SK-N-SH (cell line): ENCODE measurements at regions not wholly inside any gene's neighbourhood (a gene's known extent, or its start where the extent isn't known, plus 50 kb on each side); places are given as distances from the start of the nearest gene placed in this dataset.

ENCODE experiments used
- CTCF ChIA-PET: fragments of 300-600, 350-600 bp; formaldehyde crosslinking; extraction: SDS; loops from one replicate; lab custom pipeline; 2021; lab: Yijun Ruan, JAX
- POLR2A ChIA-PET: fragments of 350-600 bp; sonication (Branson Sonifier 250); formaldehyde crosslinking; extraction: SDS; loops from one replicate; lab custom pipeline; 2020; ENCODE audit warnings: antibody characterized with exemption, inconsistent platforms; lab: Yijun Ruan, JAX
- DNase-seq: peaks from one replicate; pipeline ENCODE4 v3.0.0; 2012
- H2AFZ ChIP-seq: fragments of 200-600 bp; sonication (generic); 2 replicates; pipeline ENCODE4 v1.8.1; 2016; ENCODE audit warnings: antibody characterized with exemption, mild to moderate bottlenecking, low read depth
- H3F3A ChIP-seq: fragments of 200-600 bp; sonication (generic); replicated peaks from 2 replicates; pipeline ENCODE3; 2016; ENCODE audit warnings: antibody characterized with exemption, mild to moderate bottlenecking; ENCODE audit not compliant: insufficient read depth
- H3K27ac ChIP-seq, 2 experiments: fragments of 200-500 bp in 1 of 2; fragments of 200-600 bp in 1 of 2; sonication (Bioruptor generic) in 1 of 2; sonication (generic), shearing (Covaris generic) in 1 of 2; 2 replicates each; pipeline versions ENCODE4 v1.5.1 to v1.6.1; 2014 to 2016; ENCODE audit warnings: low read depth in 2 of 2, inconsistent platforms in 1 of 2, low read length in 1 of 2, mild to moderate bottlenecking in 1 of 2, mixed read lengths in 1 of 2
- H3K27me3 ChIP-seq: fragments of 200-600 bp; sonication (generic), shearing (Covaris generic); 2 replicates; pipeline ENCODE4 v1.6.1; 2016; ENCODE audit warnings: mixed run types; ENCODE audit not compliant: insufficient read depth
- H3K36me3 ChIP-seq, 2 experiments: fragments of 200-500 bp in 1 of 2; fragments of 200-600 bp in 1 of 2; sonication (Bioruptor generic) in 1 of 2; sonication (generic) in 1 of 2; replicated peaks in 1 of 2; 2 replicates each; pipeline versions ENCODE3 to v1.5.1; 2014 to 2016; ENCODE audit warnings: low read length in 1 of 2, mild to moderate bottlenecking in 1 of 2; ENCODE audit not compliant: insufficient read depth in 2 of 2, control insufficient read depth in 1 of 2
- H3K4me1 ChIP-seq, 2 experiments: fragments of 200-500 bp in 1 of 2; fragments of 200-600 bp in 1 of 2; sonication (Bioruptor generic) in 1 of 2; sonication (generic), shearing (Covaris generic) in 1 of 2; 2 replicates each; pipeline versions ENCODE4 v1.5.1 to v1.6.1; 2014 to 2016; ENCODE audit warnings: low read depth in 1 of 2, low read length in 1 of 2, mixed run types in 1 of 2; ENCODE audit not compliant: insufficient read depth in 2 of 2, control insufficient read depth in 1 of 2
- H3K4me2 ChIP-seq: fragments of 200-600 bp; sonication (generic), shearing (Covaris generic); 2 replicates; pipeline ENCODE4 v1.6.1; 2017; ENCODE audit warnings: mixed run types
- H3K4me3 ChIP-seq, 2 experiments: fragments of 200-500 bp in 1 of 2; fragments of 200-600 bp in 1 of 2; sonication (Bioruptor generic) in 1 of 2; sonication (generic), shearing (Covaris generic) in 1 of 2; 2 replicates each; pipeline versions ENCODE4 v1.5.1 to v1.8.1; 2014 to 2016; ENCODE audit warnings: low read depth in 2 of 2, inconsistent platforms in 1 of 2, low read length in 1 of 2, mild to moderate bottlenecking in 1 of 2, mixed read lengths in 1 of 2, moderate library complexity in 1 of 2
- H3K79me2 ChIP-seq: fragments of 200-600 bp; sonication (generic); 2 replicates; pipeline ENCODE4 v1.8.1; 2017; ENCODE audit warnings: mild to moderate bottlenecking; ENCODE audit not compliant: insufficient read depth
- H3K9ac ChIP-seq: fragments of 200-600 bp; sonication (generic); 2 replicates; pipeline ENCODE4 v1.6.1; 2017; ENCODE audit warnings: mixed run types
- H3K9me2 ChIP-seq: fragments of 200-600 bp; sonication (generic); 2 replicates; pipeline ENCODE4 v1.6.1; 2017; ENCODE audit warnings: mixed run types
- H3K9me3 ChIP-seq: fragments of 200-600 bp; sonication (generic); 2 replicates; pipeline ENCODE4 v1.6.1; 2017; ENCODE audit warnings: mixed run types, mild to moderate bottlenecking, moderate library complexity
- H4K20me1 ChIP-seq: fragments of 200-600 bp; sonication (generic); 2 replicates; pipeline ENCODE4 v1.6.1; 2017; ENCODE audit warnings: mild to moderate bottlenecking, mixed run types; ENCODE audit not compliant: insufficient read depth
- CHD2 ChIP-seq: fragments of 150-350 bp; IDR thresholded peaks from 2 replicates; pipeline ENCODE4 v1.6.1; 2018; ENCODE audit warnings: low read length; ENCODE audit not compliant: partially characterized antibody
- ELF1 ChIP-seq: IDR thresholded peaks from 2 replicates; pipeline ENCODE4 v1.4.0; 2012
- EP300 ChIP-seq, 2 experiments: IDR thresholded peaks; 2 replicates each; pipeline versions ENCODE4 v1.4.0 to v1.6.1; 2012; ENCODE audit warnings: borderline replicate concordance in 1 of 2, low read depth in 1 of 2, low read length in 1 of 2
- EZH2phosphoT487 ChIP-seq: fragments of 200-600 bp; sonication (generic); IDR thresholded peaks from 2 replicates; pipeline ENCODE4 v1.6.1; 2017; ENCODE audit warnings: low read depth, mixed run types, mild to moderate bottlenecking, antibody characterized with exemption, moderate library complexity, borderline replicate concordance
- FOXM1 ChIP-seq: IDR thresholded peaks from 2 replicates; pipeline ENCODE4 v1.4.0; 2012; ENCODE audit warnings: low read depth, mild to moderate bottlenecking
- GABPA ChIP-seq: IDR thresholded peaks from 2 replicates; pipeline ENCODE4 v1.4.0; 2012; ENCODE audit warnings: low read depth, mild to moderate bottlenecking
- GATA2 ChIP-seq: sonication (generic); formaldehyde crosslinking; IDR thresholded peaks from 2 replicates; pipeline ENCODE4 v1.5.0; 2020; ENCODE audit warnings: mild to moderate bottlenecking, missing genetic modification reagents
- JUND ChIP-seq: IDR thresholded peaks from 2 replicates; pipeline ENCODE4 v1.4.0; 2012
- MEF2A ChIP-seq: IDR thresholded peaks from 2 replicates; pipeline ENCODE4 v1.4.0; 2012; ENCODE audit warnings: low read depth, borderline replicate concordance
- MXI1 ChIP-seq: IDR thresholded peaks from 2 replicates; pipeline ENCODE4 v1.6.1; 2012; ENCODE audit warnings: mild to moderate bottlenecking, low read depth, low read length, improper control_type of control experiment
- NRF1 ChIP-seq: IDR thresholded peaks from 2 replicates; pipeline ENCODE4 v1.6.1; 2012; ENCODE audit warnings: low read depth, mild to moderate bottlenecking, low read length
- POLR2AphosphoS5 ChIP-seq: IDR thresholded peaks from 2 replicates; pipeline ENCODE4 v1.6.1; 2012; ENCODE audit warnings: low read depth, low read length
- RAD21 ChIP-seq: IDR thresholded peaks from 2 replicates; pipeline ENCODE4 v1.6.1; 2012; ENCODE audit warnings: mild to moderate bottlenecking, low read length
- RCOR1 ChIP-seq: fragments of 150-350 bp; IDR thresholded peaks from 2 replicates; pipeline ENCODE4 v1.6.1; 2017; ENCODE audit warnings: antibody characterized with exemption, low read length
- RFX5 ChIP-seq: IDR thresholded peaks from 2 replicates; pipeline ENCODE4 v1.6.1; 2012; ENCODE audit warnings: mild to moderate bottlenecking, improper control_type of control experiment, low read length
- RXRA ChIP-seq: IDR thresholded peaks from 2 replicates; pipeline ENCODE4 v1.4.0; 2012; ENCODE audit warnings: low read depth, mild to moderate bottlenecking, borderline replicate concordance
- SMC3 ChIP-seq: IDR thresholded peaks from 2 replicates; pipeline ENCODE4 v1.6.1; 2012; ENCODE audit warnings: low read depth, low read length, improper control_type of control experiment
- TCF12 ChIP-seq: IDR thresholded peaks from 2 replicates; pipeline ENCODE4 v1.4.0; 2012
- TEAD4 ChIP-seq: IDR thresholded peaks from 2 replicates; pipeline ENCODE4 v1.4.0; 2012; ENCODE audit warnings: mild to moderate bottlenecking, borderline replicate concordance; ENCODE audit not compliant: insufficient read depth
- YY1 ChIP-seq: IDR thresholded peaks from 2 replicates; pipeline ENCODE4 v1.4.0; 2012; ENCODE audit warnings: low read depth, mild to moderate bottlenecking
- WGBS: methylation state at CpG from one replicate; pipeline ENCODE4 v1.1.6; 2017; ENCODE audit warnings: low lambda C conversion rate; 5-methylcytosine and 5-hydroxymethylcytosine counted together
- TF ChIP-seq, protein P1 (sequence below): IDR thresholded peaks from 2 replicates; pipeline ENCODE4; 2012
- TF ChIP-seq, protein P2 (sequence below): IDR thresholded peaks from 2 replicates; pipeline ENCODE4 v1.4.0; 2012; ENCODE audit warnings: low read depth
- TF ChIP-seq, protein P3 (sequence below): fragments of 200-600 bp; sonication (generic); IDR thresholded peaks from 2 replicates; pipeline ENCODE4 v1.6.1; 2017; ENCODE audit warnings: antibody characterized with exemption, mild to moderate bottlenecking, moderate library complexity
- TF ChIP-seq, protein P4 (sequence below): fragments of 150-350 bp; IDR thresholded peaks from 2 replicates; pipeline ENCODE4 v1.6.1; 2017; ENCODE audit warnings: antibody characterized with exemption, low read length, low read depth, borderline replicate concordance
- TF ChIP-seq, protein P5 (sequence below): fragments of 150-350 bp; IDR thresholded peaks from 2 replicates; pipeline ENCODE4 v1.6.1; 2016; ENCODE audit warnings: mild to moderate bottlenecking, low read depth, low read length

DNA sequence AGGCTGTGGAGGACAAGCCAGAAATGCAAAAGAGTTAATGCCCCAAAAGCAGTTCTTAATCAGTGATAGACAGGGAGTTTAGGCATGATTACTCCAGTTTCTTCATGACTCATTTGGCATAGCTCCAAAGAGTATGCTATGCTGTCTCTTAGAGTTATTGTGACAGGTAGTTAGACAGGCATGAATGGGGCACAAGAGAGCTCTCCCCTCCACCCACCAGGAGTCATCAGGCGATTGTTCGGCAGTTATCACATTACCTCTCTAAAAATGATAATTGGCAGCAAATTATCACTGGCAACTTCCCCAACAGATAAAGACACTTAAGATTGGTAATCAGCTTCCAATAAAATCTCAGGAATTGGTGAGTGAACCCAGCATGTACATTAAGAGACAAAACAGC is 320.1 kb downstream of the DAD1 start (continued):
- TF ChIP-seq, protein P1, sequence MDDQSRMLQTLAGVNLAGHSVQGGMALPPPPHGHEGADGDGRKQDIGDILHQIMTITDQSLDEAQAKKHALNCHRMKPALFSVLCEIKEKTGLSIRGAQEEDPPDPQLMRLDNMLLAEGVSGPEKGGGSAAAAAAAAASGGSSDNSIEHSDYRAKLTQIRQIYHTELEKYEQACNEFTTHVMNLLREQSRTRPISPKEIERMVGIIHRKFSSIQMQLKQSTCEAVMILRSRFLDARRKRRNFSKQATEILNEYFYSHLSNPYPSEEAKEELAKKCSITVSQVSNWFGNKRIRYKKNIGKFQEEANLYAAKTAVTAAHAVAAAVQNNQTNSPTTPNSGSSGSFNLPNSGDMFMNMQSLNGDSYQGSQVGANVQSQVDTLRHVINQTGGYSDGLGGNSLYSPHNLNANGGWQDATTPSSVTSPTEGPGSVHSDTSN: no peak
- no peak for TF ChIP-seq RCOR1
- TF ChIP-seq SMC3: no peak
- no peak for TF ChIP-seq YY1
- TF ChIP-seq, protein P2, sequence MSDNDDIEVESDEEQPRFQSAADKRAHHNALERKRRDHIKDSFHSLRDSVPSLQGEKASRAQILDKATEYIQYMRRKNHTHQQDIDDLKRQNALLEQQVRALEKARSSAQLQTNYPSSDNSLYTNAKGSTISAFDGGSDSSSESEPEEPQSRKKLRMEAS: no peak
- no peak for TF ChIP-seq JUND
- no peak for TF ChIP-seq CHD2
- TF ChIP-seq TCF12: no peak
- TF ChIP-seq GABPA: no peak

DNA sequence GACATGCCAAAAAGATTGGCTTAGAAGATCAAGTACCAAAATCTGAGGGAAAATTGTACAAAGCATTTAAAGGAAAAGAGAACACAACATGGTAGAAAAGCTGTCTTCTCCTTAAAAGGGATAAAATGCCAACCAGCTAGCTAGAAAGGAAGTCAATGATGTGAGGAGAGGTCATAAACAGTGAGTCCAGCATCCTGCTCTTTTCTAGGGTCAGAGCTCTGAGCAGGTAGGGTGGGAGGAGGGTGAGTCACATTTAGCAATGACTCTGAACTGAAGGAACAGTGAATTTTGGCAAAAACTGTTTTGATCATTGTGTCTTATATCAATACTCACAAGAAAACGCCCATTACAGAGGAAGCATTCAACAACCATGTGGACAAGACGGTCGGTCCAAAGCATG is 322.3 kb downstream of the DAD1 start:
- WGBS: 16% methylated on average over 3 of the region's 3 CpGs
- POLR2A ChIA-PET: no interaction called here
- CTCF ChIA-PET: interaction anchor here (0.7 to 0.9 kb wide), 2 partner anchors 10 to 45 kb away, joined by 4 read pairs; no protein-coding TSS in a partner anchor

DNA sequence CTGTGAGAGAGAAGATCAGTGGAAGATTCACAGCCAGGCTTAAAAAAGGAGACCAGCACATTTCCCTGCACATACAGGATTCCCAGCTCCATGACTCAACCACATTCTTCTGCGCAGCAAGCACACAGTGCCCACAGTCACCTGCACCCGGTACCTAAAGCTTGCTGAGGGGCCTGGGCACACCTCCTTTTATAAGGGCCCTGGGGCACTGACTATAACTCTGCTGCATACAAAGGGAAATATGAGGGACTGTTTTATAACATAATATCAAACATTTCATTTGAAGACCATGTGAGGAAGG is 322.9 kb downstream of the DAD1 start:
- Histone ChIP-seq H3K36me3 (no peaks in the 10 kb centered on the region), H3K27ac (no peak overlapping the region), H2AFZ (no peak overlapping the region), H3K9ac (no peak overlapping the region), H4K20me1 (no peaks in the 10 kb centered on the region), H3K4me3 (no peak overlapping the region), H3K9me3 (no peaks in the 10 kb centered on the region), H3K79me2 (no peaks in the 10 kb centered on the region), H3K4me1 (no peaks in the 10 kb centered on the region), H3F3A (no peaks in the 10 kb centered on the region), H3K4me2 (no peak overlapping the region), H3K27me3 (no peaks in the 10 kb centered on the region; the same call in 1 of the 2 replicates), H3K9me2 (no peaks in the 10 kb centered on the region)
- CTCF ChIA-PET: no interaction called here
- POLR2A ChIA-PET: no interaction called here
- 23% methylated on average over 2 of the region's 2 CpGs for WGBS
- no peak for DNase-seq
- TF ChIP-seq POLR2AphosphoS5 (no peak), TEAD4 (no peak), GATA2 (CRISPR knock-in tag) (no peak), SMC3 (no peak), RXRA (no peak), FOXM1 (no peak), EZH2phosphoT487 (no peak), YY1 (no peak), ELF1 (no peak), GABPA (no peak), MEF2A (no peak), NRF1 (no peak), EP300 (IDR thresholded peaks at IDR 0.05; ENCODE audit: borderline replicate concordance in 1 of 2, low read depth in 1 of 2, low read length in 1 of 2) (no peak), RFX5 (no peak)
- TF ChIP-seq, protein P3, sequence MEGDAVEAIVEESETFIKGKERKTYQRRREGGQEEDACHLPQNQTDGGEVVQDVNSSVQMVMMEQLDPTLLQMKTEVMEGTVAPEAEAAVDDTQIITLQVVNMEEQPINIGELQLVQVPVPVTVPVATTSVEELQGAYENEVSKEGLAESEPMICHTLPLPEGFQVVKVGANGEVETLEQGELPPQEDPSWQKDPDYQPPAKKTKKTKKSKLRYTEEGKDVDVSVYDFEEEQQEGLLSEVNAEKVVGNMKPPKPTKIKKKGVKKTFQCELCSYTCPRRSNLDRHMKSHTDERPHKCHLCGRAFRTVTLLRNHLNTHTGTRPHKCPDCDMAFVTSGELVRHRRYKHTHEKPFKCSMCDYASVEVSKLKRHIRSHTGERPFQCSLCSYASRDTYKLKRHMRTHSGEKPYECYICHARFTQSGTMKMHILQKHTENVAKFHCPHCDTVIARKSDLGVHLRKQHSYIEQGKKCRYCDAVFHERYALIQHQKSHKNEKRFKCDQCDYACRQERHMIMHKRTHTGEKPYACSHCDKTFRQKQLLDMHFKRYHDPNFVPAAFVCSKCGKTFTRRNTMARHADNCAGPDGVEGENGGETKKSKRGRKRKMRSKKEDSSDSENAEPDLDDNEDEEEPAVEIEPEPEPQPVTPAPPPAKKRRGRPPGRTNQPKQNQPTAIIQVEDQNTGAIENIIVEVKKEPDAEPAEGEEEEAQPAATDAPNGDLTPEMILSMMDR: no peak
- TF ChIP-seq, protein P4, sequence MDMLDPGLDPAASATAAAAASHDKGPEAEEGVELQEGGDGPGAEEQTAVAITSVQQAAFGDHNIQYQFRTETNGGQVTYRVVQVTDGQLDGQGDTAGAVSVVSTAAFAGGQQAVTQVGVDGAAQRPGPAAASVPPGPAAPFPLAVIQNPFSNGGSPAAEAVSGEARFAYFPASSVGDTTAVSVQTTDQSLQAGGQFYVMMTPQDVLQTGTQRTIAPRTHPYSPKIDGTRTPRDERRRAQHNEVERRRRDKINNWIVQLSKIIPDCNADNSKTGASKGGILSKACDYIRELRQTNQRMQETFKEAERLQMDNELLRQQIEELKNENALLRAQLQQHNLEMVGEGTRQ: no peak
- TF ChIP-seq, protein P5, sequence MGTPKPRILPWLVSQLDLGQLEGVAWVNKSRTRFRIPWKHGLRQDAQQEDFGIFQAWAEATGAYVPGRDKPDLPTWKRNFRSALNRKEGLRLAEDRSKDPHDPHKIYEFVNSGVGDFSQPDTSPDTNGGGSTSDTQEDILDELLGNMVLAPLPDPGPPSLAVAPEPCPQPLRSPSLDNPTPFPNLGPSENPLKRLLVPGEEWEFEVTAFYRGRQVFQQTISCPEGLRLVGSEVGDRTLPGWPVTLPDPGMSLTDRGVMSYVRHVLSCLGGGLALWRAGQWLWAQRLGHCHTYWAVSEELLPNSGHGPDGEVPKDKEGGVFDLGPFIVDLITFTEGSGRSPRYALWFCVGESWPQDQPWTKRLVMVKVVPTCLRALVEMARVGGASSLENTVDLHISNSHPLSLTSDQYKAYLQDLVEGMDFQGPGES: no peak

More for the DNA sequence above, 322.3 kb downstream of the DAD1 start:
- H3K27ac ChIP-seq: no peak overlapping the region
- no peaks in the 10 kb centered on the region; the same call in 1 of the 2 replicates for H3K27me3 ChIP-seq
- H3K9me3 ChIP-seq: no peaks in the 10 kb centered on the region
- DNase-seq: no peak
- no peaks in the 10 kb centered on the region for H3K79me2 ChIP-seq
- TF ChIP-seq RAD21 (no peak), MXI1 (no peak), EZH2phosphoT487 (no peak)
- no peak overlapping the region for H3K4me3 ChIP-seq
- no peaks in the 10 kb centered on the region for H3K36me3 ChIP-seq
- no peaks in the 10 kb centered on the region for H4K20me1 ChIP-seq
- no peaks in the 10 kb centered on the region for H3K9me2 ChIP-seq
- H3K4me1 ChIP-seq: no peaks in the 10 kb centered on the region
- no peaks in the 10 kb centered on the region for H3F3A ChIP-seq
- H3K9ac ChIP-seq: no peak overlapping the region
- H3K4me2 ChIP-seq: no peak overlapping the region
- no peak overlapping the region for H2AFZ ChIP-seq
